ENCODE measurements at regions not wholly inside any gene's neighbourhood (a gene's known extent, or its start where the extent isn't known, plus 50 kb on each side); places are given as distances from the start of the nearest gene placed in this dataset.

- TF ChIP-seq ARID4B (CRISPR knock-in tag; IDR thresholded peaks at IDR 0.05) (0 out of 2 replicates have a peak, but pooled peaks have one; percentile 20), STAT6 (CRISPR knock-in tag; IDR thresholded peaks at IDR 0.05) (peak; percentile 89), ZNF592 (IDR thresholded peaks at IDR 0.05) (peak; percentile 88; the same call in 1 of the 2 replicates), ZNF263 (CRISPR knock-in tag; IDR thresholded peaks at IDR 0.05; ENCODE audit: borderline replicate concordance) (peak; percentile 95), KLF16 (IDR thresholded peaks at IDR 0.05) (peak; percentile 43; the same call in 1 of the 2 replicates), ARID1B (IDR thresholded peaks at IDR 0.05) (peak; percentile 86), MTA2 (IDR thresholded peaks at IDR 0.05; ENCODE audit: low read depth) (peak; percentile 54), HMGN3 (IDR thresholded peaks at IDR 0.05; ENCODE audit: borderline replicate concordance, extremely low read depth, insufficient read length, low read depth, low read length) (no peak), TAF9B (IDR thresholded peaks at IDR 0.05; ENCODE audit: partially characterized antibody) (peak; percentile 70), ZBTB2 (IDR thresholded peaks at IDR 0.05) (peak; percentile 68; the same call in 1 of the 2 replicates), RBM15 (IDR thresholded peaks at IDR 0.05; ENCODE audit: insufficient read depth, low read length) (no peak), GATAD2B (IDR thresholded peaks at IDR 0.05; ENCODE audit: borderline replicate concordance) (peak; percentile 19), NRF1 (conservative IDR thresholded peaks at IDR 0.05 in 1 of 2, IDR thresholded peaks at IDR 0.05 in 1 of 2) (0 out of 4 replicates have a peak, but pooled peaks of 1 of the 2 experiments have one; percentile 18), DACH1 (IDR thresholded peaks at IDR 0.05; ENCODE audit: partially characterized antibody) (peak; percentile 86), LARP7 (IDR thresholded peaks at IDR 0.05) (no peak)
Observed at GRCh38 chr6:149128489-149129145, 188.9 kb upstream of the TAB2 start (continued).
